Natural killer cell (primary cell): ENCODE measurements at regions not wholly inside any gene's neighbourhood (a gene's known extent, or its start where the extent isn't known, plus 50 kb on each side); places are given as distances from the start of the nearest gene placed in this dataset.

ENCODE experiments used
- ATAC-seq, 3 donors: fragments of 150-1000 bp in 2 of 3; fragments of 200-7000 bp in 1 of 3; cut with Tn5 transposase; 1 replicate in 1 of 3; 2 replicates in 2 of 3; pipeline ENCODE4 v1.10.0; 2021; ENCODE audit warnings: mild to moderate bottlenecking in 2 of 3, moderate library complexity in 2 of 3
- DNase-seq, 2 donors: peaks; one replicate each; pipeline versions ENCODE4 v3.0.0 to v3.0.0-alpha.2; 2013 to 2021; ENCODE audit warnings: mixed read lengths in 1 of 2
- H3K27ac ChIP-seq: one replicate; pipeline ENCODE4 v1.5.1; 2013; ENCODE audit warnings: mild to moderate bottlenecking, low read length
- H3K27me3 ChIP-seq: one replicate; pipeline ENCODE4 v1.6.1; 2013; ENCODE audit warnings: low read length; ENCODE audit not compliant: control insufficient read depth, insufficient read depth
- H3K36me3 ChIP-seq: one replicate; pipeline ENCODE4 v1.6.1; 2013; ENCODE audit warnings: low read length; ENCODE audit not compliant: control insufficient read depth, insufficient read depth
- H3K4me1 ChIP-seq: one replicate; pipeline ENCODE4 v1.6.1; 2013; ENCODE audit warnings: low read length; ENCODE audit not compliant: control insufficient read depth, insufficient read depth
- H3K4me3 ChIP-seq: one replicate; pipeline ENCODE4 v1.5.1; 2013; ENCODE audit warnings: low read length
- H3K9me3 ChIP-seq: one replicate; pipeline ENCODE4 v1.6.1; 2013; ENCODE audit warnings: low read length; ENCODE audit not compliant: control insufficient read depth, insufficient read depth
- H3K27ac Mint-ChIP-seq, 2 donors: one replicate each; pipeline ENCODE4 v1.8.0; 2022; ENCODE audit warnings: mild to moderate bottlenecking in 2 of 2, mixed read lengths in 2 of 2, moderate library complexity in 1 of 2
- H3K27me3 Mint-ChIP-seq, 2 donors: one replicate each; pipeline ENCODE4 v1.8.0; 2022; ENCODE audit warnings: low read depth in 2 of 2, mixed read lengths in 2 of 2
- H3K36me3 Mint-ChIP-seq: one replicate; pipeline ENCODE4 v1.8.0; 2022; ENCODE audit warnings: mixed read lengths
- H3K4me1 Mint-ChIP-seq, 2 donors: one replicate each; pipeline ENCODE4 v1.8.0; 2022; ENCODE audit warnings: mixed read lengths in 2 of 2
- H3K4me3 Mint-ChIP-seq: one replicate; pipeline ENCODE4 v1.8.0; 2022; ENCODE audit warnings: mild to moderate bottlenecking, moderate library complexity, mixed read lengths
- H3K9me3 Mint-ChIP-seq, 2 donors: one replicate each; pipeline ENCODE4 v1.8.0; 2022; ENCODE audit warnings: mixed read lengths in 2 of 2
- WGBS: methylation state at CpG from one replicate; pipeline ENCODE4 v1.1.7; 2013; ENCODE audit warnings: missing lambda C conversion rate; ENCODE audit not compliant: insufficient coverage; 5-methylcytosine and 5-hydroxymethylcytosine counted together
- intact Hi-C: fragments of 100-400 bp; cut with micrococcal nuclease; formaldehyde crosslinking; loops from one replicate; pipeline ENCODE4 v1.14.2; 2022
- TF ChIP-seq, protein P1 (sequence below): fragments of 200-600 bp; IDR thresholded peaks from one replicate; pipeline ENCODE4 v1.8.0; 2022; ENCODE audit warnings: antibody characterized with exemption

DNA sequence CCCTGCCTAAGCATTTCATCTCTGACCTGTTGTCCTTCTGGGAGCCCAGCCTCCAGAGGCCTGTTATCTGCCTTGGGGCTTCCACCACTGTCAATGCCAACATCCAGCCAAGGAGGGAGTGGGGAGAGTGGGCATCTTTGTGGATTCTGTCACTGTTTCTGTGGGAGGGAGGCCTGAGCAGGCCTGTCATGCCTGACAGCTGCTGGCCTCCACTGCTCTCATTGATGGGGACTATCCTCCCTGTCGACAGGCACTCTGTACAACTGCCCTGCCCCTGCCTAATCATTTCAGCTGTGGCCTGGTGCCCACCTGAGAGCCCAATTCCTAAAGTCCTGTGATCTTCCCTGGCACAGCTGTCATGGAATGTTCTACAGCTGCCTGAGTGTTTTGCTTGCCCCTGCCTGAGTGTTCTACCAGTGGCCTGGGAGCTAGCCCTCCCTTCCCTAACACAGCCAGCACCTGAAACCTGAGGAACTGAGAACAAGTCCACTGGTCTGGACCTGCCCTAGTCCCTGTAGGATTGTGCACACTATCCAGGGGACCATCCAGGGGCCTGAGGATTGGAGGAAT lies 145.3 kb downstream of the FAM83B start:
- H3K4me3 Mint-ChIP-seq = no peak overlapping the region
- WGBS = 74% methylated on average over 1 of the region's 1 CpG
- no peak for ATAC-seq
- H3K9me3 Mint-ChIP-seq = peaks cover 3 to 4% of the 10 kb centered on the region in 2 donors
- peak overlapping the region in 1 of 2 donors; percentile 13 for H3K27ac Mint-ChIP-seq
- no peaks in the 10 kb centered on the region for H3K27me3 Mint-ChIP-seq
- Histone ChIP-seq H3K36me3 (no peaks in the 10 kb centered on the region), H3K27me3 (no peaks in the 10 kb centered on the region), H3K9me3 (peaks cover 3% of the 10 kb centered on the region), H3K4me3 (no peak overlapping the region), H3K27ac (no peak overlapping the region), H3K4me1 (no peaks in the 10 kb centered on the region)
- H3K36me3 Mint-ChIP-seq = peaks cover 12% of the 10 kb centered on the region
- intact Hi-C loops = no loop called here
- H3K4me1 Mint-ChIP-seq = peaks cover 6 to 12% of the 10 kb centered on the region in 2 donors
- DNase-seq = no peak
- TF ChIP-seq, protein P1, sequence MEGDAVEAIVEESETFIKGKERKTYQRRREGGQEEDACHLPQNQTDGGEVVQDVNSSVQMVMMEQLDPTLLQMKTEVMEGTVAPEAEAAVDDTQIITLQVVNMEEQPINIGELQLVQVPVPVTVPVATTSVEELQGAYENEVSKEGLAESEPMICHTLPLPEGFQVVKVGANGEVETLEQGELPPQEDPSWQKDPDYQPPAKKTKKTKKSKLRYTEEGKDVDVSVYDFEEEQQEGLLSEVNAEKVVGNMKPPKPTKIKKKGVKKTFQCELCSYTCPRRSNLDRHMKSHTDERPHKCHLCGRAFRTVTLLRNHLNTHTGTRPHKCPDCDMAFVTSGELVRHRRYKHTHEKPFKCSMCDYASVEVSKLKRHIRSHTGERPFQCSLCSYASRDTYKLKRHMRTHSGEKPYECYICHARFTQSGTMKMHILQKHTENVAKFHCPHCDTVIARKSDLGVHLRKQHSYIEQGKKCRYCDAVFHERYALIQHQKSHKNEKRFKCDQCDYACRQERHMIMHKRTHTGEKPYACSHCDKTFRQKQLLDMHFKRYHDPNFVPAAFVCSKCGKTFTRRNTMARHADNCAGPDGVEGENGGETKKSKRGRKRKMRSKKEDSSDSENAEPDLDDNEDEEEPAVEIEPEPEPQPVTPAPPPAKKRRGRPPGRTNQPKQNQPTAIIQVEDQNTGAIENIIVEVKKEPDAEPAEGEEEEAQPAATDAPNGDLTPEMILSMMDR = no peak

DNA sequence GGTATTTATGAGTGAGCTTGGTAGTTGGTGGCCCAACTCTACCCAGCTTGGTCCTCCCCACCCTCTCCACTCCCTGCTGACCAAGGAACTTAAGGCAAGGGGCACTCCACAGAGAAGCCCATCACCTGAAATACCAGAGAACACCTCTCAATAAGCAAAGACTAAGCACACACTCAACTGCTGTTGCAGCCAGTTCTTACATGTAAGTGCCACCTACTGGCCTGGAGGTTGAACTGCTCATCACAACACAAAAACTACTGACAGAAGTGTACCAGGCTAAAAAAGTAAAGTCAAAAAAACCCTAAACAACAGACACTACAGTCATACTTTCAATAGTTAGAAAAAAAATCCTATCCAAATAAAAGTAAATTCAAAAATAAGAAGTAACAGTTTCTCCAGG lies 146.2 kb downstream of the FAM83B start:
- H3K27ac ChIP-seq = no peak overlapping the region
- H3K9me3 ChIP-seq = peaks cover 3% of the 10 kb centered on the region
- H3K4me3 ChIP-seq = no peak overlapping the region
- TF ChIP-seq, protein P1 = no peak
- no peaks in the 10 kb centered on the region for H3K4me1 ChIP-seq
- Mint-ChIP-seq H3K9me3 (peaks cover 3 to 4% of the 10 kb centered on the region in 2 donors), H3K27ac (no peak overlapping the region), H3K4me1 (peaks cover 6 to 12% of the 10 kb centered on the region in 2 donors), H3K4me3 (no peak overlapping the region), H3K36me3 (peaks cover 12% of the 10 kb centered on the region), H3K27me3 (no peaks in the 10 kb centered on the region)
- ATAC-seq (no peak), DNase-seq (no peak)
- no peaks in the 10 kb centered on the region for H3K27me3 ChIP-seq
- intact Hi-C loops = no loop called here
- H3K36me3 ChIP-seq = no peaks in the 10 kb centered on the region

- H3K27me3 ChIP-seq = no peaks in the 10 kb centered on the region
- H3K27ac Mint-ChIP-seq = no peak overlapping the region
- no peaks in the 10 kb centered on the region for H3K27me3 Mint-ChIP-seq
- intact Hi-C loops = no loop called here
- H3K9me3 ChIP-seq = peaks cover 3% of the 10 kb centered on the region
- no peak overlapping the region for H3K27ac ChIP-seq
- no peaks in the 10 kb centered on the region for H3K36me3 ChIP-seq
- H3K4me3 ChIP-seq = no peak overlapping the region
- H3K4me3 Mint-ChIP-seq = no peak overlapping the region
- ATAC-seq (no peak), DNase-seq (no peak)
- H3K36me3 Mint-ChIP-seq = peaks cover 12% of the 10 kb centered on the region
- 80% methylated on average over 2 of the region's 4 CpGs for WGBS
- H3K4me1 ChIP-seq = no peaks in the 10 kb centered on the region
- H3K4me1 Mint-ChIP-seq = peaks cover 6 to 12% of the 10 kb centered on the region in 2 donors
- peaks cover 3 to 4% of the 10 kb centered on the region in 2 donors for H3K9me3 Mint-ChIP-seq
- TF ChIP-seq, protein P1 = no peak
These were observed 146.7 kb downstream of the FAM83B start for GRCh38 chr6:54993294-54993693.

- H3K27ac ChIP-seq = no peak overlapping the region
- Mint-ChIP-seq H3K4me1 (peaks cover 6 to 12% of the 10 kb centered on the region in 2 donors), H3K27me3 (no peaks in the 10 kb centered on the region), H3K4me3 (no peak overlapping the region), H3K9me3 (peaks cover 3 to 4% of the 10 kb centered on the region in 2 donors), H3K27ac (no peak overlapping the region), H3K36me3 (peaks cover 12% of the 10 kb centered on the region)
- TF ChIP-seq, protein P1 = no peak
- peaks cover 3% of the 10 kb centered on the region for H3K9me3 ChIP-seq
- no peaks in the 10 kb centered on the region for H3K4me1 ChIP-seq
- no peaks in the 10 kb centered on the region for H3K36me3 ChIP-seq
- ATAC-seq (no peak), DNase-seq (no peak)
- intact Hi-C loops = no loop called here
- 89% methylated on average over 2 of the region's 2 CpGs for WGBS
- H3K4me3 ChIP-seq = no peak overlapping the region
- H3K27me3 ChIP-seq = no peaks in the 10 kb centered on the region
These were observed 147.4 kb downstream of the FAM83B start for GRCh38 chr6:54993948-54994347.
